Lung microvascular endothelial cell (primary cell): ENCODE measurements at regions not wholly inside any gene's neighbourhood (a gene's known extent, or its start where the extent isn't known, plus 50 kb on each side); places are given as distances from the start of the nearest gene placed in this dataset.
"Not testable (repeated sequence)": the region's sequence is repeated elsewhere in the genome, so short reads cannot be mapped to it uniquely, and the experiment has no call there.

ENCODE experiments used
- DNase-seq, 2 donors: peaks; one replicate each; pipeline versions ENCODE4 v3.0.0 to v3.0.0-alpha.2; 2010; ENCODE audit warnings: low read depth in 2 of 2

DNA sequence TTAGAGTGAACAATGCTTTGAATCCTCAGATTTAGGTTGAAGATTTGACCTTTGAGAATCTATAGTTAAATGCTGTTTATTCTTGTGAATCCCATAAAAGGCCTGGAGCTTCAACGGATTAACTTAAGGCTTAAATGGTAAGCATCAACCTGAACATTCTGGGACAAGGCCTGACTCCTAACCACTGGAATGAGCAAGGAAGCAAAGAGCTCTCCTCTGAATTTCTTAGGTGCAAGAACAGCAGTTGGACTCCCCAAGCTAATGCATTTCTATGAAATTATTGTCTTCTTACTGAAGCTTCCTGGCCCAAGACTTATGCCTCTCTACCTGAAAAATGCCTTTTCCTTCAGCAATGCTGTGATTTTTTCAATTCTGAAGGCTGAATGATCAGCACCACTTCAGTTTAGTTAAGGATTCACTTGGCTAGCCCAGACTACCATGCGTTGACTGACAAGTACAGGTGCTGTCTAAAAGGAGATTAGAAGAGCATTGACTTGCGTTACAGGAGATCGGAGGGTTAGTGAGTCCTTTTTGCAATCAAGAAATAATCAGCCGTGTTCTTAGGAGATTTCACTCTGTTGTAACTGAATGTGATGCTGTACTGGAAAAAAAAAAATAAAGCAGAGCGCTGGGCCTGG lies 178.5 kb downstream of the ZC3H11B start:
- DNase-seq, result no peak

DNA sequence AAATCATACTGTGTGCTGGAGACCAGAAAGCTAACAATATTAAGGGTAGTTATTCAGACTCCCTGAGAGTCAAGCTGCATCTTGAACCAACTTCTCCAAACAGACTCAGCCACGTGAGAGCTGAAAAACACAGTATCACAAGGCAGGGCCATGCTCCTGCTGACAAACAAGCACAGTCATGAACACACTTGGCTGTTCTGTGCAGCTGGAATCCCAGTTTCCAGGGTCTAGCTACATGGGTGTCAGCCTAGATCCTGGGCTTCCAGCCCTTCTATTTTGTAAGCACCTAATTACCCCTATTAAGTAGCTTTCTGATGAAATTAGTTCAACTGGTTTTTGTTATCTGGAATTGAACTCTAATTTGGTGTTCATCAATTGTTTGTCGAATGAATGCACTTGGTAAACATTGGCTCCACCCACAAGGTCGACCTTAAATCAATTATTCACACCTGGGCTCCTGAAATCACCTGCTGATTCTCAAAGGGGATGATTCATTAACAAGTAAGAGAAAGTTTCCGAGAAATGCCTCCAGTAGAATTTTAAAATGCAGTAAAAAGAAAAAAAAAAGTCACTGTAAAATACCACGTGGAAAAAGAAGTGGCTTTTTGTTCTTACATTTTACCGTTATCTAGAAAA lies 179.3 kb downstream of the ZC3H11B start:
- no peak for DNase-seq

DNA sequence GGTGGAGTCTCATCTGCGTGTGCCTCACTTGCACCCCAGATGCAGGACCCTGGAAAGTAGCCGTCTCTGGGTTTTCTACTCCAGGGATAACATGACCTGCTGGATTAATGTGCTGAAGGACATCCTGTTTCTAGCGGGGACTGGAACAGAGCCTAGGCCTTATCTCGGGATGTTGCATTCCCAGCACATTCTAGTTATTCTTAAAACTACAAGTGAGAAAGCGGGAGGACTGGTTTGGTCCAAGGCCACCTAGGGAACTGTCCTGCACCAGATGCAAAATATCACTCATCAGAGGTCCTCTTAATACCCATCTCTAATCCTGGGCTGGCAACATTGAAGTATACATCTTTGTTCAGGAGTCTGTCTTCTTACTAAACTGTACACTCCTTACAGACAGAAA lies 179.9 kb downstream of the ZC3H11B start:
- DNase-seq, result no peak

DNA sequence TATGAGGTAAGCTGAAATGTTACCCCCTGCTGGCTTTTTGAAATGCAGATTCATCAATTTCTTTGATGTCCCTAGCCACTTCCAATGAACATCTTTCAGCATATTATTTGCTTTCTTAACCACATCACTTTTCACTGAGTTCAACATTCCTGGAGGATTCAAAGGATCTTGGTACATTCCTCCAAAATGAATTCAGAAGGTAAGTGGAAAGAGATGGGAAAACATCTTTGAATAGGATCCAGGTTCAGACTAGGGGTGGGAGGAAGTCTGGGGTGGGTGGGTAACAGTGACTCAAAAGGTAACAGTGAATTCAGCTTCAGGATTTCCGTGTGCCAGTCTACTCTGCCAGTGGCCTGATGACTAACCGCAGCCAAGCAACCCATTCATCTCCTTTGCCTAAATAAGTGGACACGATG lies 180.7 kb downstream of the ZC3H11B start:
- DNase-seq, result peak in 1 of 2 donors; percentile 33

DNA sequence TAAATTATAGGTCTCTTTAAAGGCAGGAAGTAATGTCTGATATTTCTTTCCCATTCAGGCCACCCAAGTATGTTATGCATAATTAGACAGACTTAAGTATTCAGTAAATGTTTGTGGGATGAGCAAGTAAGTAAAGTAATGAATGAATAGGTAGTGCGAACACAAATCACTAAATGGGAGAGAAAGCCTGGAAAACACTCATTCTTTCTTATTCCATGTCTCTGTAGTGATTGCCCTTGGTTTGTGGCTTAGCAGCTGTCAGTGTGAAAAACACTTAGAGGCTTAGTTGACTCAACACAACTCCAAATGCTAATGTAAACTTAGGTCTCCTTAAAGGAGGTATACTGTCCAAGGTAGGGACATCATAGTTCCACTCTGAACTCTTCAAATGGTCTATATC lies 182.5 kb downstream of the ZC3H11B start:
- DNase-seq, result no peak

DNA sequence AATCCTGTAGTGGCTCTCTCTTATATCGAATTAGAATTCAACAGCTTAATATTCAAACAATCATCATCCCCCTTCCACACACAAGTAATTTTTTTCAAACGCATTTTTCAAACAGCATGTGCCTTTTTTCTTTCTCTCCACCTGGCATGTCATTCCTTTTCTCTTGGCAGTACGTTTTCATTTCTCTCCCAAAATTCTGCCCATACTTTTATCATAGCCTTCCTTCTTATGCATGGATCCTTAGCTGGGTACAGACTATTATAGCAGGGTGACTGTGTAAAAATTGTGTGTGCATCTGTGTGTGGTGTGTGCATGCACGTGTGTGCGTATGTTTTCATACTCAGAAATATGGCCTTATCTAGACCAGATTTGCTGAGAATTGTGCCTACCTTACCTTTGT lies 184.3 kb downstream of the ZC3H11B start:
- no peak for DNase-seq

DNA sequence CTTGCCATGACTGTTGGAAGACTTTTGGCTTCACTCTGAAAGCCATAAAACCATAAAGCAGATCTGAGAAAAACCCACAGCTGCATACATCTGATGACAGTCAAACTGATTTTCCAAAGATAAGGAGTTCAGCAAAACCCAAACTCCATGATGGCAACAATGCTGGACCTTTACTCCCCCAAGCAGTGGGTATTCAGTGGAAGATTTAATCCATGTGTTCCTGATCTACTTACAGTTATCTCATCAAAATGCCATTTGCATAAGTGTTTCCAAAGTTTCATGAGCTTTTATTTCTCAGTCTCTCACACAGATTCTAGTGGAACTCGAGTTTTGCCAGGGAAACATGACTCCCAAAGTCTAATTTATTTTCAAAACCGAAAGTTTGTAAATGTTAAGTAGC lies 184.9 kb downstream of the ZC3H11B start:
- DNase-seq, result no peak

DNA sequence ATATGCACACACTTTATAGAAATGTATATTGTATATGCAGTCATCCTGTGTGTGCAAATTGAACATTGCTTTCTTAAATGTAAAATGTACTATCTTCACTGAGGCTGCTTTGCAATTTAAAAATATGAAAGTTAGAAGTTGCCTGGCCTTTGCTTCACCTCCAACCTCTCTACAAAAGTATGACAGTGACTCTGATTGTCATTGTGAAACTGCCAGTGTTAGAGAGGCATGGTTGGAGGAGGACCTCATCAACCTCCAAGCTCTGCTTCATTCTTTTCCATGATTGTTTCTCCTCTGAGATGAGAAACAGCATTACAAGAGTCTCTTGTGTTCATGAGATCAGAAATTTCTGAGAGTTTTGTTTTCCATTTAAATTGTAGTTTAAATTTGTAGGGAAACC lies 185.5 kb downstream of the ZC3H11B start:
- no peak for DNase-seq

DNA sequence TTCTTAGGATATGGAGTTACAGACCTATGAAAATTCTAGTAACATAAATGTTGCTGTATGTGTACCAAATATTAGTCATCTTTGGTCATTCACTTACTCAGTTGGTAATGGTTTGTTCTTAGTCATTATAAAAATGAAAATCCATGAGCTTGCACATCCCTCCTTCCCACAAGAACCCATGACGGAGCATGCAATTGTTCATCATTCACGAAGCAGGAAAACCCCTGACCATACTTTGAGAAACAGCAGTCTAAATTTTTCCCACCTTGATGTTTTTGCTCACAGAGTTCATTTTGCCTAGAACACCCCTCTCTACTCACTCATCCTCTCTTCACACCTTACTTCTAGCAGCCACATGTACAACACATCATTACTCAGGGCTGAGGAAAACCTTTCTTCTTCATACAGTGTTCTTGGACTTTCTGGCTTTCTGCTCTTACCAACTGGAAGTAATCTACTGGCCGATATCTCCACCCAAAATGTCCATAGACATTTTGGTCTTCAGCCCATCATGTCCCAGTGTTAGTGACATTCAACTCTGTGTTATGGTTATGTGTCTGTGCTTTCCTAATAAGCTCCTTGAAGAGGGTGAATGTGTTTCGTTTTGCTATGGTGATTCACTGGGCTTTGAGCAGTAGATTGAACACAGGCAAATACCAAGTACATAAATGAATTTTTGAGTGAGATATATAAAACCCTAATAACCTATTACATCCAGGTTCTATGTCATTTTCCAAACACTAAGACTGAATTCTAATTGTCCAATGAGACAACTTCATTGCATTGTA lies 189.9 kb downstream of the ZC3H11B start:
- DNase-seq, result no peak

DNA sequence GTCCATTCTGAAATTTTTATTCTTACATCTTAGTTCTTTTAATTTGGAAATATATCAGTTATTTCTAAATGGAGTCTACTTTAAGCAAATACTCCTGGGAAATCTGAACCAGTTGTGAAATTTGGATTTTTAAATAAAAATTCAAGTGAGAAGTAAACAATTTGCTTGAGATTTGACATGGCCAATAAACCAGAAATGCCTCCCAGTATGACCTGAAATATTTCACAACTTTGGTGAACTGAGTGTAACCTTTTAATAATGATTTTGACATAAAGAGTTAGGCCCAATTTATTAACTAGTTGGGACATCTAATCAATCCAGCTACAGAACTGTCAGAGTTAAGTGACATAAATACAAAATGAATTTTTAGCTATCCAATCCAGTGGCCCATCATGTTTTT lies 192.0 kb downstream of the ZC3H11B start:
- DNase-seq, result no peak

DNA sequence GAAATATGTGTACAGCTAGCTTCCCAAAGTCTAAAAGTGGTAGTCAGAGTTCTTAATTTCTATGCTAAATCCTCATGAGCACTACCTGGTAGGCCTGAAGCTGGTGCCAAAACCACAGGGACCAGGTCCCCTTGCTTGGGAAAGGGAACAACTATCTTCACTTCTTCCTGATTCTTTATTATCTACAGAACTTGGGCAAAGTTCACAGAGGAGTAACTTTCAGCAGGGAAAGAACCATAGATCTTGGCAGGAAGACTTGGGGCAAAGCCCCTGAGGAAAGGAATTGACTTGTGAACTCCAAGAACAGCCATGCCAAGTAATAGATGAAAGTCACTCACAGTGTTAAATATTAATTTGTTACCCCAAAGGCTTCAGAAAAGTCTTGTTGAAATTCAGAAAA lies 193.0 kb downstream of the ZC3H11B start:
- no peak for DNase-seq

DNA sequence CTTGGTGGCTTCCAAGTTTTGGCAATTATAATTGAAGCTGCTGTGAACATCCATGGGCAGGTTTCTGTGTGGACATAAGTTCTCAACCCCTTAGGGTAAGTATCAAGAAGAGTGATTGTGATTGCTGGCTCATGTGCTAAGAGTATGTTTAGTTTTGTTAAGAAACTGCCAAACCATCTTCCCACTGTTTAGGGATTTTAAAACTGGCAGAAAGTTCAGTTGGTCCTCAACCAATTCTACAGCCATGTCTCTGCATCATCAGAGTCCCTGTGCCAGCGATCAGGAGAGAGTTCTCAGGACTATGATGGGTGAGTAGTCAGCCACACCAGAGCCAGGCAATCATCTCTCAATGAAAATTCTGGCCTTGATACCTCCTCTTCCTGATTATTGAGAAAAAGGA lies 193.8 kb downstream of the ZC3H11B start:
- no peak for DNase-seq

DNA sequence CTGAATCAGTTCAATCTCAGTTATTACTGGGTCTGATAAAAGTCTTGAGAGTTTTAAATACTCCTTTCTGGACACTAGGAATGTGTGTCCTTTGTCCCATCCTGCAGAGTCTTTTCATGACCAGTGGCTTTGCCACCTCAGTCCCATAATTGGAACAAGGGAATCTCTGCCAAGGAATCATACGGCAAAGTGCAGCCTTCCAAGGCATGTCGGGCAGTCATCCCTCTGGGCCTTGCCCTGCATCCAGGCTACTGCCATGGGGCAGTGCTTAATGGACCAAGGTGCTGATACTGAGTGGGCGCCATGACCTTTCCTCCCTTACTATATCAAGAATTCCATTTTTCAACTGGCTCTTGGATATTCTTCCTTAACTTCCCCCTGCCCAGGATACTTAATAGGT lies 195.3 kb downstream of the ZC3H11B start:
- DNase-seq, result no peak

DNA sequence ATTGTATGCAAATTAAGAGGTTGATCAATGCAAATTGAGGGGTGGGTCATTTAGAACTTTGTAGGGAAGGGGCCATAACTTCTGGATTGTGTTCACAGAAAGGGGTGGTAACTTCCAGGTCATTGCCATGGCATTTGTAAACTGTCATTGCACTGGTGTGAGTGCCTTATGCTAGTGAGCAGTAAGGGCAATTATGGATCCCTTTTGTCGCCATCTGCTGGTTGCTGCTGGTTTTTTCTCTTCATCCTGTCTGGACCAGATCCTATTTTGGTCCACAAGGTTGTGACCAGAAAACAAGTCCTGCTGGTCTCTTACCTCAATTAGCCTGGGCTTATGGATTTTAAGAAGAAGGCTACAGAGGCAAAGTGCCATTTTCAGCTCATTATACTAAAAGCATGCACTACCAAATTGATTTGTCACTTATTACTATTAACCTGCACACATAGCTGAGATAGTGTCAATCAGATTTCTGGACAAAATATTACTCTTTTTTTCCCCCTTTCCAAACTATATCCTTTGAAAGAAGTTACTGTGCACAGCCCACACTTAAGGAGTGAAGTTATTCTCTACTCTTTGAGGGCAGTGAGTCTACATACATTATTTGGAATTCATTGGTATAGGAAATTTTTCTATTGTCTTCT lies 196.2 kb downstream of the ZC3H11B start:
- DNase-seq, result peak; percentile 65 to 75

DNA sequence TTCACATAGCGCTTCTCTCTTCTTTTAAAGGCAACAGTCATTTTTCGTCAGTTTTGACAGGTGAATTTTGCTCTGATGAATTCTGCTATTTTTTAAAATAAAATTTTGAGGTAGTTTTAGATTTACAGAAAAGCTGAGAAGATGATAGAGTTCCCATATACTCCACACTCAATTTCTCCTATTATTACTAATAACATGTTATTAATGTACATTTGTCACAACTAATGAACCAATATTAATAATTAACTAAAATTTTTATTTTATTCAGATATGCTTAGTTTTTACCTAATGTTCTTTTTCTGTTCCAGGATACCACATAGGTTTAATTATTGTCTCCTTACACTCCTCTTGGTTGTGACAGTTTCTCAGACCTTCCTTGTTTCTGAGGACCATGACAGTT lies 197.0 kb downstream of the ZC3H11B start:
- no peak for DNase-seq

DNA sequence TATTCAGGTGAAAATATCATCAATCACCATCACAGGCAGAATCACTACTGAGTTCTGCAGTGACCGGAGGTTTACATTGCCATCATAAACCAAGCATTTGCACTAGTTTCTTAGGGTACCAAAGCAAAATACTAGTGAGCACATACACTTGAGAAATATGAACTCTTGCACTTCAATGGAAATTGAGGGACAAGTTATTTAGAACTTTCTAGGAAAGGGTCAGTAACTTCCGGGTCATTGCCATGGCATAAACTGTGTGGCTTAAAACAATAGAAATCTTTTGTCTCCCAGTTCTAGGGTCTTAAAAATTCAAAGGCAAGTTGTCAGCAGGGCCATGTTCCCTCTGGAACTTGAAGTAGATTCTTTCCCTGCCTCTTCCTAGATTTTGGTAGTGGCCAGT lies 197.5 kb downstream of the ZC3H11B start:
- no peak for DNase-seq

DNA sequence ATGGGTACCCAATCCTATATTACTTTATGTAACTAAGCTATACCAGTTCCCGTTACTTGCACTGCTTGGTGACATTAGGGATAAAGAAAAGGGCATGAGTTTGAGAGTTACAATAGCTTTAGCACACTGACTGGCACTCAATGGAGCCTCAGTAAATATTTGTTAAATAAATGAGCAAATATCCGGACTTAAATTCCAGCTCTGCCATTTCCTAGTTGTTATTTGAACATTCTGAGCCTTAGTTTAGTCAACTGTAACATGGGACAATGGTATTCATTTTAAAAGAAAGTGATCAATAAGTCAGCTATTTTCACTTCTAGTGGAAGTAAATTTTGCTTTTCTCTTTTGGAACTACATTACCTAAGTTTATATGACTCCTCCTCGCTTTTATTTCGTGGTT lies 198.7 kb downstream of the ZC3H11B start:
- DNase-seq, result no peak

DNA sequence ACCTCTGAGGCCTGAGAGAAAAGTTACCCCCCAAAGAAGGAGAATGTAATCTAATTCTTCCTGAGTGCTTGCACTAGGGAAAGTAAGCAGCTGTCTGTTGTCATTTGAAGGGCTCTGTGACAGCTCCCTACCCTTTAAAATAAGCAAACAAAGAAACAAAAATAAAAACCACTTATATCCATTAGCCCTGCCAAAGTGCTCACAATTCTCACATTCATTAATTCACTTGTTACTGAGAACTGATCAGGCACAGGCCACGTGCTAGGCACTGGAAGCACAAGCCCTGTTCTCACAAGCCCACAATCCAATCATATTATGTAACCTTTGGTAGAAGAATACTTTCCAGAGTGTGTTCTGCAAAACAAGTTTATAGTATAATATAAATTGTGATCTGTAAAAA lies 199.4 kb downstream of the ZC3H11B start:
- DNase-seq, result no peak

DNA sequence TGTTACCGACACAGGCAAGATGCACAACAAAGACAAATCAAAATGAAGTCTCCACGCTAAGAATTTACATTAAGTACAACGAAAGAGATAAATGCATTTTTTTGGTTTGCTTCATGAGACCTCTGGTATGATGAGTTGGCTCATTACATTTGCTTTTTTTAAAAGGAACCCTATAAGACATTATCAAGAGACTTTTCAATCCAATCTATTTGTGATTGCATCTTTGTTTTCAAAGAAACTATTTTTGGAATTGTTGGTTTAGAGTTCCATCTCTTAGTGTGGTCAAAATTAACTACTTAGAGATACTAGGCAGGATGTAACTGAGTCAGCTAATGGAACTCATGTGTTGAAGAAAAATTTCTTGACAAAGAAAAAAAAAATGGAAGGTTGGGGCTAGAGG lies 200.1 kb downstream of the ZC3H11B start:
- no peak for DNase-seq

DNA sequence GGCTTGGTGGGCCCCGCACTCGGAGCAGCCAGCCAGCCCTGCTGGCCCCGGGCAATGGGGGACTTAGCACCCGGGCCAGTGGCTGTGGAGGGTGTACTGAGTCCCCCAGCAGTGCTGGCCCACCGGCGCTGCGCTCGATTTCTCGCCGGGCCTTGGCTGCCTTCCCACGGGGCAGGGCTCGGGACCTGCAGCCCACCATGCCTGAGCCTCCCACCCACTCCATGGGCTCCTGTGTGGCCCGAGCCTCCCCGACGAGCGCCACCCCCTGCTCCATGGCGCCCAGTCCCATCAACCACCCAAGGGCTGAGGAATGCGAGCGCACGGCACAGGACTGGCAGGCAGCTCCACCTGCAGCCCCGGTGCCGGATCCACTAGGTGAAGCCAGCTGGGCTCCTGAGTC lies 202.2 kb downstream of the ZC3H11B start:
- not testable (repeated sequence) for DNase-seq

DNA sequence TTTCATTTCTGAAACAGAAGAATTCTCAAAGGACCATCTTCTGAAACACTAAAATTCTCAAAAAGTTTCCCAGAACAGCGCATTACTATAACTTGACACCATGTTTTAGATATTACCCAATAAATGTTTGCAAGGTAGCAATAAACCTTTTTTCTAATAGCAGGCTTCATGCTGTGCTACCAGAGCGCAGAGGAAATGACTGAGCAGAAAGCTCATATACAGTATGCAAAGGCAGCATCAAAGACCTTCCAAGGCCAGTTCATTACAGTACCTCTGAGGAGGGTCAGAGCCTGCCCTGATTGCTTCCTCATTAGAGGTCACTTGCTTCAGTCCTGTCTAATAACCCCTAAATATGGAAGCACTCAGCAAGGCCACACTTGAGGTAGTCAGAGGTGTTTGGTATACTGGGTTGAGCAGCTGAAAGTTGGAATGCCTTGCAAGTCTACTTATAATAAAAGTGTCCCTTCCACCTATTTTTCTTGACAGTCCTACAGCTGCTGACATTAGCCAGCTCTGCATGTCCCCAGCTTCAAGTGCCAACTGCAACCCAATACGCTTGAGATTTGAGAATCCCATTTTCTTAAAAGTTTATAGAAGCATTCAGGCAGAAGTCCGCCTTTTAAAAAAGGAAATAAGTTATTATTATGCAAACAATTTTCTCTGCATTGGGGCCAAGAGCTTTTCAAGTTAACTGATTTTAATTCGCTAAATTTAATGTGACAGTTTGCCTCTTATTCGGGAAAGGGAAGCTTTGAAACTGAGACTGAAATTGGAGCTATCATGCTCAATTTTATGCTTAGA lies 207.2 kb downstream of the ZC3H11B start:
- DNase-seq, result no peak

DNA sequence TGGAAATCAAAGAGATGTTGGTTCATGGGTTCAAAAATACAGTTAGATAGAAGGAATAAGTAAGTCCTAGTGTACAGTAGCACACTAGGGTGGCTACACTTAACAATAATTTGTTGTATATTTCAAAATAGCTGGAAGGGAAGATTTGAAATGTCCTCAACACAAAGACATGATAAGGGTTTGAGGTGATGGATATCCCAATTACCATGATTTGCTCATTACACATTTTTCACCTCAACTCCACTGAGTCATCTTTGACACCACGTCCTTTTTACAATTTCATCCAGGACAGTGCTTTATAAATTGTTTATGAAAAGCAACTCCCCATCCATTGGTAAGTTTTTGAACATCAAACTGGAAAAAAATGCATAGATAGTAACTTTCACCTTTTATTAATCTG lies 208.3 kb downstream of the ZC3H11B start:
- no peak for DNase-seq
